PC-3 (cell line): ENCODE measurements at regions not wholly inside any gene's neighbourhood (a gene's known extent, or its start where the extent isn't known, plus 50 kb on each side); places are given as distances from the start of the nearest gene placed in this dataset.

Source experiments
- ATAC-seq: fragments of 200-7000 bp; cut with Tn5 transposase; 2 replicates; pipeline ENCODE4 v1.9.1; 2020; ENCODE audit warnings: mild to moderate bottlenecking, moderate library complexity
- BruUV-seq: library from RNA; stranded (reverse); fragments of 400-500 nt; replicated peaks from 2 replicates; lab custom pipeline; 2021; lab: Mats Ljungman, UMichigan
- CTCF ChIA-PET: fragments of 300-600 bp; sonication (Branson Sonifier 250); formaldehyde crosslinking; loops from one replicate; lab custom pipeline; 2022; ENCODE audit warnings: antibody characterized with exemption; lab: Charles Lee
- POLR2A ChIA-PET: fragments of 300-600 bp; sonication (Branson Sonifier 250); formaldehyde crosslinking; loops from one replicate; lab custom pipeline; 2022; ENCODE audit warnings: antibody characterized with exemption; ENCODE audit not compliant: unreplicated experiment; lab: Charles Lee
- DNase-seq: peaks from one replicate; pipeline ENCODE4 v3.0.0-alpha.2; 2015
- H2AFZ ChIP-seq: fragments of 300-600 bp; sonication (generic); 2 replicates; pipeline ENCODE4 v1.6.0; 2016; ENCODE audit warnings: antibody characterized with exemption, low read length
- H3F3A ChIP-seq: fragments of 300-600 bp; sonication (generic); one replicate; pipeline ENCODE4 v1.6.0; 2017; ENCODE audit warnings: antibody characterized with exemption, low read length, control low read depth, mild to moderate bottlenecking; ENCODE audit not compliant: unreplicated experiment
- H3K27ac ChIP-seq: fragments of 300-600 bp; sonication (generic); 2 replicates; pipeline ENCODE4 v1.5.1; 2016; ENCODE audit warnings: mild to moderate bottlenecking, low read length
- H3K27me3 ChIP-seq: fragments of 300-600 bp; sonication (generic); 2 replicates; pipeline ENCODE4 v1.6.1; 2016; ENCODE audit warnings: low read length, mixed read lengths
- H3K36me3 ChIP-seq: fragments of 300-600 bp; sonication (generic); 2 replicates; pipeline ENCODE4 v1.6.1; 2016; ENCODE audit warnings: low read depth, mixed run types, low read length, mixed read lengths
- H3K4me1 ChIP-seq: fragments of 300-600 bp; sonication (generic); 2 replicates; pipeline ENCODE4 v1.5.1; 2016; ENCODE audit warnings: low read length; ENCODE audit not compliant: insufficient read depth
- H3K4me2 ChIP-seq: fragments of 300-600 bp; sonication (generic); 2 replicates; pipeline ENCODE4 v1.6.0; 2016; ENCODE audit warnings: low read length
- H3K4me3 ChIP-seq: fragments of 300-600 bp; sonication (generic); 2 replicates; pipeline ENCODE4 v1.5.1; 2016; ENCODE audit warnings: mild to moderate bottlenecking, low read length, mixed read lengths
- H3K79me2 ChIP-seq: fragments of 300-600 bp; sonication (generic); 2 replicates; pipeline ENCODE4 v1.6.1; 2017; ENCODE audit warnings: low read length, mixed read lengths
- H3K9ac ChIP-seq: fragments of 300-600 bp; sonication (generic); 2 replicates; pipeline ENCODE4 v1.6.0; 2016; ENCODE audit warnings: mild to moderate bottlenecking, low read length
- H3K9me2 ChIP-seq: fragments of 300-600 bp; sonication (generic); replicated peaks from 2 replicates; pipeline ENCODE4 v1.6.1; 2016; ENCODE audit warnings: mixed run types, low read length, mixed read lengths
- H3K9me3 ChIP-seq: fragments of 300-600 bp; sonication (generic); 2 replicates; pipeline ENCODE4 v1.6.1; 2016; ENCODE audit warnings: low read length, mixed read lengths
- H4K20me1 ChIP-seq: fragments of 300-600 bp; sonication (generic); 2 replicates; pipeline ENCODE4 v1.6.1; 2016; ENCODE audit warnings: low read length, mixed read lengths
- EZH2 ChIP-seq: fragments of 300-600 bp; sonication (generic); IDR thresholded peaks from one replicate; pipeline ENCODE4 v1.6.1; 2017; ENCODE audit warnings: antibody characterized with exemption, mild to moderate bottlenecking, low read length; ENCODE audit not compliant: unreplicated experiment
- EZH2phosphoT487 ChIP-seq: fragments of 300-600 bp; sonication (generic); IDR thresholded peaks from 2 replicates; pipeline ENCODE4 v1.6.1; 2018; ENCODE audit warnings: mild to moderate bottlenecking, antibody characterized with exemption, low read length, borderline replicate concordance
- intact Hi-C: fragments of 100-400 bp; cut with micrococcal nuclease; formaldehyde crosslinking; loops from 2 replicates; pipeline ENCODE4 v1.9.0; 2023
- TF ChIP-seq, protein P1 (sequence below): fragments of 300-600 bp; sonication (generic); conservative IDR thresholded peaks from 2 replicates; pipeline ENCODE4 v1.5.1; 2017; ENCODE audit warnings: antibody characterized with exemption, low read depth, mild to moderate bottlenecking, low read length

DNA sequence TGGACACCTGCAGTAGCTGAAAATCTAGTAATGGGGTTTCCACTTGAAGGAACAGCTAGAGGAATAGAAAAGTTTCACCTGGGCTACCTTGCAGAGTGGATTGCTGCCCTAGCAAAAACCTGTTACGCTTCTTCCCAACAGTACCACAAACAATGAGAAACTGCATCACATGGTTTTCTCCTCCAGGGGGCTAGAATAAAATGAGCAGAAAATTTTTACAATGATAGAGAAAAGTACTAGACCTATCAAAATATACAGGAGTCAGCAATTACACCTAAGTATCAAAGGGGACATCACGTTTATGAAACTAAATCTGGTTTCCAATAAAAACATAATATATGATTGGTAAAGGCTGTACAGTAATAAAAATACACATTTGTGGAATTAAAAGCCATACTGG is 423.1 kb upstream of the PITX2 start:
- no peaks in the 10 kb centered on the region for H3F3A ChIP-seq
- ATAC-seq = no peak
- H3K4me1 ChIP-seq = no peaks in the 10 kb centered on the region
- no peak for DNase-seq
- no TSS peak for BruUV-seq
- ChIA-PET CTCF (no interaction called here), POLR2A (no interaction called here)
- TF ChIP-seq EZH2 (no peak), EZH2phosphoT487 (no peak)
- H2AFZ ChIP-seq = no peak overlapping the region
- no peak overlapping the region for H3K9ac ChIP-seq
- no peaks in the 10 kb centered on the region for H3K9me3 ChIP-seq
- H3K27me3 ChIP-seq = 0 out of 2 replicates have a peak, but pooled peaks cover 17% of the 10 kb centered on the region
- no peaks in the 10 kb centered on the region for H3K9me2 ChIP-seq
- no peak overlapping the region for H3K4me2 ChIP-seq
- intact Hi-C loops = no loop called here
- H3K27ac ChIP-seq = no peak overlapping the region
- no peaks in the 10 kb centered on the region for H3K36me3 ChIP-seq
- no peaks in the 10 kb centered on the region for H4K20me1 ChIP-seq
- no peaks in the 10 kb centered on the region for H3K79me2 ChIP-seq
- no peak overlapping the region for H3K4me3 ChIP-seq

DNA sequence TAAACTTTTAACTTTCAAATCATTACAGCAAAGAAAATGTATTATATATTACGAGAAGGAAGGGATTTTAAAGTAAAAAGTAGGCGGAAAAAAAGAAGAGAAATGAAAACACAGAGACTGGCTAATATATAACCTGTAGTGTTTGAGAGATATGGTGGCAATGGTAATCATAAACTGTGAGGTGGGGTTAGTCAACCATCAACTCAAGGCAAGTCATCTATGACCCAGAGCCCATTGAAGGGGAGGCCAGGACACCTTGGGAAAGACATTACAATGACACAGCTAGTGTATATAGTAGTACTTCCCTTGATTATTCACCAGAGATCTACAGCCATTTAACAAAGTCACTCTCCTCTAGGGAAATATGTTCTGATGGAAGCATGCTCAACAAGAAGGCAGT is 423.9 kb upstream of the PITX2 start:
- ChIA-PET CTCF (no interaction called here), POLR2A (no interaction called here)
- H3K4me3 ChIP-seq = no peak overlapping the region
- ATAC-seq = no peak
- H3K79me2 ChIP-seq = no peaks in the 10 kb centered on the region
- no peak overlapping the region for H3K27ac ChIP-seq
- no peak overlapping the region for H3K4me2 ChIP-seq
- H2AFZ ChIP-seq = no peak overlapping the region
- H3K27me3 ChIP-seq = 0 out of 2 replicates have a peak, but pooled peaks cover 14% of the 10 kb centered on the region
- no peaks in the 10 kb centered on the region for H4K20me1 ChIP-seq
- no peak overlapping the region for H3K9ac ChIP-seq
- H3K9me3 ChIP-seq = no peaks in the 10 kb centered on the region
- intact Hi-C loops = no loop called here
- no peaks in the 10 kb centered on the region for H3K9me2 ChIP-seq
- no TSS peak for BruUV-seq
- H3F3A ChIP-seq = no peaks in the 10 kb centered on the region
- TF ChIP-seq, protein P1, sequence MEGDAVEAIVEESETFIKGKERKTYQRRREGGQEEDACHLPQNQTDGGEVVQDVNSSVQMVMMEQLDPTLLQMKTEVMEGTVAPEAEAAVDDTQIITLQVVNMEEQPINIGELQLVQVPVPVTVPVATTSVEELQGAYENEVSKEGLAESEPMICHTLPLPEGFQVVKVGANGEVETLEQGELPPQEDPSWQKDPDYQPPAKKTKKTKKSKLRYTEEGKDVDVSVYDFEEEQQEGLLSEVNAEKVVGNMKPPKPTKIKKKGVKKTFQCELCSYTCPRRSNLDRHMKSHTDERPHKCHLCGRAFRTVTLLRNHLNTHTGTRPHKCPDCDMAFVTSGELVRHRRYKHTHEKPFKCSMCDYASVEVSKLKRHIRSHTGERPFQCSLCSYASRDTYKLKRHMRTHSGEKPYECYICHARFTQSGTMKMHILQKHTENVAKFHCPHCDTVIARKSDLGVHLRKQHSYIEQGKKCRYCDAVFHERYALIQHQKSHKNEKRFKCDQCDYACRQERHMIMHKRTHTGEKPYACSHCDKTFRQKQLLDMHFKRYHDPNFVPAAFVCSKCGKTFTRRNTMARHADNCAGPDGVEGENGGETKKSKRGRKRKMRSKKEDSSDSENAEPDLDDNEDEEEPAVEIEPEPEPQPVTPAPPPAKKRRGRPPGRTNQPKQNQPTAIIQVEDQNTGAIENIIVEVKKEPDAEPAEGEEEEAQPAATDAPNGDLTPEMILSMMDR = no peak
- no peak for TF ChIP-seq EZH2
- no peak for TF ChIP-seq EZH2phosphoT487
- no peak for DNase-seq
- no peaks in the 10 kb centered on the region for H3K36me3 ChIP-seq
- no peaks in the 10 kb centered on the region for H3K4me1 ChIP-seq

DNA sequence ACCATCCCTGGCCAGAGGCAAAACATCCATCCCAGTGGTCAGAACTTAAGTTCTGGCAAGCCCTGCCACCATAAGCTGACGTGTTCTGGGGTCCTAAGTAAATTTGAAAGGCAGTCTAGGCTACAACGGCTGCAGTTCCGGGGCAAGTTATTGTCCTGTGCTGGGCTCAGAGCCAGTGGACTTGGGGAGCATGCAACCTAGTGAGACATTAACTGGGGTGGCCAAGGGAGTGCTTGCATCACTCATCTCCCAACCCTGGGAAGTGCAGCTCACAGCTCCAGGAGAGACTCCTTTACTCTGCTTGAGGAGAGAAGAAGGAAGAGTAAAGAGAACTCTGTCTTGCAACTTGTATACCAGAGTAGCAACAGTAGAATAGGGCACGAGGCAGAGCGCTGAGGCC is 425.4 kb upstream of the PITX2 start:
- no peaks in the 10 kb centered on the region for H3F3A ChIP-seq
- H3K79me2 ChIP-seq = no peaks in the 10 kb centered on the region
- no peaks in the 10 kb centered on the region for H3K27me3 ChIP-seq
- no peak for TF ChIP-seq EZH2
- TF ChIP-seq EZH2phosphoT487 = no peak
- TF ChIP-seq, protein P1 = no peak
- H3K4me2 ChIP-seq = no peak overlapping the region
- no peak overlapping the region for H3K27ac ChIP-seq
- no peaks in the 10 kb centered on the region for H3K9me3 ChIP-seq
- ChIA-PET CTCF (no interaction called here), POLR2A (no interaction called here)
- no peaks in the 10 kb centered on the region for H3K9me2 ChIP-seq
- BruUV-seq = no TSS peak
- H3K9ac ChIP-seq = no peak overlapping the region
- DNase-seq (no peak), ATAC-seq (no peak)
- no peaks in the 10 kb centered on the region for H3K36me3 ChIP-seq
- no peaks in the 10 kb centered on the region for H3K4me1 ChIP-seq
- intact Hi-C loops = no loop called here
- H4K20me1 ChIP-seq = no peaks in the 10 kb centered on the region
- H2AFZ ChIP-seq = no peak overlapping the region
- H3K4me3 ChIP-seq = no peak overlapping the region
